Activated B cell treated with CpG ODN at 0.5 μM for 24 hours (primary cell): ENCODE measurements at regions not wholly inside any gene's neighbourhood (a gene's known extent, or its start where the extent isn't known, plus 50 kb on each side); places are given as distances from the start of the nearest gene placed in this dataset.

Experiments used
- ATAC-seq: fragments of 200-7000 bp; cut with Tn5 transposase; one replicate; pipeline ENCODE4 v1.10.0; 2021; ENCODE audit warnings: low read depth, mild to moderate bottlenecking, moderate library complexity
- CTCF ChIA-PET: fragments of 350-600 bp; sonication (Branson Sonifier 250); formaldehyde crosslinking; loops from one replicate; lab custom pipeline; 2021; ENCODE audit warnings: antibody characterized with exemption; lab: Charles Lee
- POLR2A ChIA-PET: fragments of 350-600 bp; sonication (Branson Sonifier 250); formaldehyde crosslinking; loops from one replicate; lab custom pipeline; 2021; ENCODE audit warnings: antibody characterized with exemption; lab: Charles Lee
- DNase-seq: peaks from one replicate; pipeline ENCODE4 v3.0.0; 2022
- H3K27ac Mint-ChIP-seq: one replicate; pipeline ENCODE4 v1.8.0; 2020; ENCODE audit warnings: mixed read lengths
- H3K27me3 Mint-ChIP-seq: one replicate; pipeline ENCODE4 v1.8.0; 2021; ENCODE audit warnings: mixed read lengths
- H3K36me3 Mint-ChIP-seq: one replicate; pipeline ENCODE4 v1.8.0; 2021; ENCODE audit warnings: low read depth, mixed read lengths
- H3K4me1 Mint-ChIP-seq: one replicate; pipeline ENCODE4 v1.8.0; 2021; ENCODE audit warnings: mixed read lengths
- H3K4me3 Mint-ChIP-seq: one replicate; pipeline ENCODE4 v1.8.0; 2020; ENCODE audit warnings: mild to moderate bottlenecking, mixed read lengths
- H3K9me3 Mint-ChIP-seq: one replicate; pipeline ENCODE4 v1.8.0; 2020; ENCODE audit warnings: mixed read lengths
- CTCF ChIP-seq: fragments of 200-600 bp; IDR thresholded peaks from one replicate; pipeline ENCODE4 v1.8.0; 2022; ENCODE audit warnings: antibody characterized with exemption, mild to moderate bottlenecking
- intact Hi-C: fragments of 100-400 bp; cut with micrococcal nuclease; formaldehyde crosslinking; loops from one replicate; pipeline ENCODE4 v1.15.1; 2024

GRCh38 chr10:21399392-21400035, 126.0 kb downstream of the SKIDA1 start:
- DNase-seq (no peak), ATAC-seq (no peak)
- intact Hi-C loops = no loop called here
- no peak overlapping the region for H3K27ac Mint-ChIP-seq
- H3K4me1 Mint-ChIP-seq = no peaks in the 10 kb centered on the region
- H3K27me3 Mint-ChIP-seq = peaks cover 3% of the 10 kb centered on the region
- POLR2A ChIA-PET = no interaction called here
- TF ChIP-seq CTCF = no peak
- H3K36me3 Mint-ChIP-seq = no peaks in the 10 kb centered on the region
- no peaks in the 10 kb centered on the region for H3K9me3 Mint-ChIP-seq
- CTCF ChIA-PET = no interaction called here
- H3K4me3 Mint-ChIP-seq = no peak overlapping the region

DNA sequence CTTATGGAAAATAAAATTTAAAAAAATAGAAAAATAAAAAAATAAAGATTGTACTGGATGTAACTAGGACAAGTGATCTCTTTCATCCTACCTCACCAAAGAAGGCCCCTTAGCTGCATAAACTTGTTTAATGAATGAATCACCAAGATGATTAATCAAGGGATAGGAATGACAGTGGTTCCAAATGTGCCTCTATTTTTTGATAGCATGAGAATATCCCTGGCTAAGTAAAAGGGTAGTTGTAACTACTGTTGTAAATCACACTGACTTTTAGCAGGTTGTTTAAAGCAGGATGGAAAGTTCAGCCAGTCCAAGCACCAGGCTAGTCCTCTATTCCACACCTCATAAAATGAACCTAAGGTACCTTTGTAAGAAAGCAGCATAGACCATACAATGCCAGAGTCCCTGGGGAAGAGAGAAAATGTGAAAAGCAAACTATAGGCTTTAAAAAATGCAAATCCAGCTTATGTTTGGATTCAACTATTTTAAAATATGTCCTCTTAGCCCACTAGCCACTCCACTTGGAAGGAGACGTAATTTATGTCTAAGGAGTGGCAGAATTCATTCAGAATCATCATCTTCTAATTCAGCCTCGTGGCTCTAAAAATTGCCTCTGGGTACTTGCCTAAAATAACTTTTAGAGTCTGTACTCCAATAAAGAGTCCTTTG, 126.8 kb downstream of the SKIDA1 start:
- Mint-ChIP-seq H3K36me3 (no peaks in the 10 kb centered on the region), H3K4me1 (no peaks in the 10 kb centered on the region), H3K9me3 (no peaks in the 10 kb centered on the region), H3K27me3 (peaks cover 3% of the 10 kb centered on the region), H3K27ac (no peak overlapping the region), H3K4me3 (no peak overlapping the region)
- no peak for TF ChIP-seq CTCF
- ATAC-seq (no peak), DNase-seq (no peak)
- CTCF ChIA-PET = no interaction called here
- POLR2A ChIA-PET = no interaction called here
- intact Hi-C loops = no loop called here

DNA sequence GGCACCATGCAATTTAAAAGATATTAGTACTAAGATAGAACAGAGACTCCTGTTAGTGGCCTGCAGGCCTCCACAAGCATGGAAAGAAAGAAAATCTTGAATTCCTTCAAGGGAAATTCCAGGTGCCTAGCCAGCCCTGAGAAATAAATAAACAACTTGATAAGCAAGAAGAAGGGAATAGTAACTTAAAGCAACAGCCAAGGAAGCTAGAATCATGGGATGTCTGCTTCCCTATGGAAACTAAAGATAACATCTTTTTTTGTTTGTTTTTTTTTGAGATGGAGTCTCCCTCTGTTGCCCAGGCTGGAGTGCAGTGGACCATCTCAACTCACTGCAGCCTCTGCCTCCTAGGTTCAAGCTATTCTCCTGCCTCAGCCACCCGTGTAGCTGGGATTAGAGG, 128.6 kb downstream of the SKIDA1 start:
- Mint-ChIP-seq H3K4me3 (no peak overlapping the region), H3K36me3 (no peaks in the 10 kb centered on the region), H3K27me3 (peaks cover 3% of the 10 kb centered on the region), H3K9me3 (no peaks in the 10 kb centered on the region), H3K27ac (no peak overlapping the region), H3K4me1 (no peaks in the 10 kb centered on the region)
- TF ChIP-seq CTCF = no peak
- ATAC-seq (no peak), DNase-seq (no peak)
- ChIA-PET CTCF (no interaction called here), POLR2A (no interaction called here)
- intact Hi-C loops = no loop called here

- Mint-ChIP-seq H3K4me3 (no peak overlapping the region), H3K27ac (no peak overlapping the region), H3K27me3 (peaks cover 2% of the 10 kb centered on the region), H3K36me3 (no peaks in the 10 kb centered on the region), H3K4me1 (no peaks in the 10 kb centered on the region), H3K9me3 (no peaks in the 10 kb centered on the region)
- no peak for TF ChIP-seq CTCF
- no peak for ATAC-seq
- intact Hi-C loops = no loop called here
- CTCF ChIA-PET = no interaction called here
- POLR2A ChIA-PET = no interaction called here
- no peak for DNase-seq
These were observed 131.6 kb downstream of the SKIDA1 start for GRCh38 chr10:21393931-21394330.

DNA sequence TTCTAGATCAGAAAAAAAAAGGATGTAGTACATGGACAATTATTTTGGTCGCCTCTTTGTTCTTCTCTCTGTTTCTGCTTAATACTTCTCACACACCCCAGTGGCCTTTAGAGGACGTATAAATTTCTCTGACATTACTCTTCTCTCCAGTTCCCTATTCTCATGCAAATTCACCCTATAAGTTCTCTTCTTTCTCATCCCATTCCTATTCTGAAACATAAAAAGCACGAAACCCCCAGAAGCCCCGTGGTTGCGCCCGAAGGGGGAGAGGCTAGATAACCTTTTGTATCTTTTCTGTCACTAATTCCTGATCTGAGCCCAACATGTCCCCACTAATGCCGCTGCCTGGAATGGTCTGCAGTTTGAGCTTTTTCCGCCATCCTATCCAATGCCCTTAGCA, 136.9 kb downstream of the SKIDA1 start:
- ChIA-PET POLR2A (no interaction called here), CTCF (no interaction called here)
- ATAC-seq = no peak

More for the DNA sequence above, 136.9 kb downstream of the SKIDA1 start:
- no peak overlapping the region for H3K4me3 Mint-ChIP-seq
- no peaks in the 10 kb centered on the region for H3K9me3 Mint-ChIP-seq
- H3K36me3 Mint-ChIP-seq = no peaks in the 10 kb centered on the region
- intact Hi-C loops = no loop called here
- no peak overlapping the region for H3K27ac Mint-ChIP-seq
- peaks cover 2% of the 10 kb centered on the region for H3K27me3 Mint-ChIP-seq
- TF ChIP-seq CTCF = no peak
- H3K4me1 Mint-ChIP-seq = no peaks in the 10 kb centered on the region
- no peak for DNase-seq
